ENCODE measurements at regions not wholly inside any gene's neighbourhood (a gene's known extent, or its start where the extent isn't known, plus 50 kb on each side); places are given as distances from the start of the nearest gene placed in this dataset.
A peak's percentile ranks its signal among the peaks of the same experiment; 100 is the strongest.

DNA sequence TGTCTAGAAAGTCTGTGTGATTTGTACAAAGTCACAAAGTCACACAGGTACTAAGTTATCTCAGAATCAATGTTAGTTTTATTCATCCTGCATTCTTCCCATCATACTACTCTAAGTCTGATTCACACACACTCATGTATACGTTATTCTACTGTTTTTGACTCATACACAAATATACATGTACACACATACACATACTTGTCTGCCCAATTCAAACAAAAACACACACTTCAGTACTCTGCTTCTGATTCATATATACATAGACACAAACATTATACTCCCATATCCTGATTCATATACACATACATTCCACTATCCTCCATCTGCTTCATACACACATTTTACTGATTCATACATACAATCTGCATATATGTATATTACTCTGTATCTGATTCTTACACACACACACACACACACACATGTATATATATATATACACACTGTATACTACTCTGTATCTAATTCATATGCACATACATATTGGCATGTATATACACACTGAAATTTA, 69.3 kb downstream of the KLF12 start:
- Histone ChIP-seq H3K27me3 (no peaks in the 10 kb centered on the region), H3K4me1 (ENCODE audit: low read depth) (peaks cover 24% of the 10 kb centered on the region), H3K36me3 (no peaks in the 10 kb centered on the region), H3K27ac (no peak overlapping the region), H3K9me3 (ENCODE audit: low read depth) (no peaks in the 10 kb centered on the region), H3K4me3 (no peak overlapping the region)
- TF ChIP-seq, protein P1, sequence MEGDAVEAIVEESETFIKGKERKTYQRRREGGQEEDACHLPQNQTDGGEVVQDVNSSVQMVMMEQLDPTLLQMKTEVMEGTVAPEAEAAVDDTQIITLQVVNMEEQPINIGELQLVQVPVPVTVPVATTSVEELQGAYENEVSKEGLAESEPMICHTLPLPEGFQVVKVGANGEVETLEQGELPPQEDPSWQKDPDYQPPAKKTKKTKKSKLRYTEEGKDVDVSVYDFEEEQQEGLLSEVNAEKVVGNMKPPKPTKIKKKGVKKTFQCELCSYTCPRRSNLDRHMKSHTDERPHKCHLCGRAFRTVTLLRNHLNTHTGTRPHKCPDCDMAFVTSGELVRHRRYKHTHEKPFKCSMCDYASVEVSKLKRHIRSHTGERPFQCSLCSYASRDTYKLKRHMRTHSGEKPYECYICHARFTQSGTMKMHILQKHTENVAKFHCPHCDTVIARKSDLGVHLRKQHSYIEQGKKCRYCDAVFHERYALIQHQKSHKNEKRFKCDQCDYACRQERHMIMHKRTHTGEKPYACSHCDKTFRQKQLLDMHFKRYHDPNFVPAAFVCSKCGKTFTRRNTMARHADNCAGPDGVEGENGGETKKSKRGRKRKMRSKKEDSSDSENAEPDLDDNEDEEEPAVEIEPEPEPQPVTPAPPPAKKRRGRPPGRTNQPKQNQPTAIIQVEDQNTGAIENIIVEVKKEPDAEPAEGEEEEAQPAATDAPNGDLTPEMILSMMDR (IDR thresholded peaks at IDR 0.05; ENCODE audit: low read depth, low read length): no peak
- no peak for DNase-seq (ENCODE audit: low read depth in 1 of 2, low spot score in 1 of 2)

DNA sequence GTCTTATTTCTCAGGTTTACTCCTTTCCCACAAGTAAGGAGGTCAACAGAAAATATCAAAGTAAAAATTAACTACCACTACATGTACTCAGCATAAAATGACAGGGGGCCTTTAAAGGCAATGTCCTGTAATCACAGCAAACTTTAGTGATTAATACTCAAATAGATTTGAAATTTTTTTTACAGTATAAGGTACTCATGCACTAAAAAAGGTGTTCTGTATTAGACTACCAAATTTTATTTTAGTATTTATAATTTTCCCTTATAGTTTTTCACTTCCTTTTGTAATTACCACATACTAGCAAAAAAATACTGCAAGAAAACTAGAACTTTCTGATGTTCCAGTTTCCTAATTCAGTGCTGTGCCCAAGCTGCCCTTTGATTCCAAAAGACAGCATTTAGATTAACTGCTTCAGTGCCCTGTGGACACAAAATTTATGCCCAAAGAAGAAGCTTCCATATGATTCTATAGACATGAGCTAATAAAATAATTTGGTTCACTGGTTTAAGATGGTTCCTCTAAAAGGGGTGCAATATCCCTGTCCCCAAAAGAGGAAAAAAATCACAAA, 70.6 kb downstream of the KLF12 start:
- Histone ChIP-seq H3K27me3 (no peaks in the 10 kb centered on the region), H3K36me3 (no peaks in the 10 kb centered on the region), H3K27ac (peak overlapping the region; percentile 82), H3K4me3 (no peak overlapping the region), H3K9me3 (ENCODE audit: low read depth) (no peaks in the 10 kb centered on the region), H3K4me1 (ENCODE audit: low read depth) (peaks cover 24% of the 10 kb centered on the region)
- DNase-seq (ENCODE audit: low read depth in 1 of 2, low spot score in 1 of 2): no peak
- TF ChIP-seq, protein P1 (IDR thresholded peaks at IDR 0.05; ENCODE audit: low read depth, low read length): no peak

GRCh38 chr13:74062933-74063332, 71.3 kb downstream of the KLF12 start:
- Histone ChIP-seq H3K9me3 (ENCODE audit: low read depth) (no peaks in the 10 kb centered on the region), H3K27ac (peak overlapping the region; percentile 82), H3K27me3 (no peaks in the 10 kb centered on the region), H3K4me3 (no peak overlapping the region), H3K4me1 (ENCODE audit: low read depth) (peaks cover 24% of the 10 kb centered on the region), H3K36me3 (no peaks in the 10 kb centered on the region)
- DNase-seq (ENCODE audit: low read depth in 1 of 2, low spot score in 1 of 2): peak; percentile 46 to 70
- TF ChIP-seq, protein P1 (IDR thresholded peaks at IDR 0.05; ENCODE audit: low read depth, low read length): no peak

DNA sequence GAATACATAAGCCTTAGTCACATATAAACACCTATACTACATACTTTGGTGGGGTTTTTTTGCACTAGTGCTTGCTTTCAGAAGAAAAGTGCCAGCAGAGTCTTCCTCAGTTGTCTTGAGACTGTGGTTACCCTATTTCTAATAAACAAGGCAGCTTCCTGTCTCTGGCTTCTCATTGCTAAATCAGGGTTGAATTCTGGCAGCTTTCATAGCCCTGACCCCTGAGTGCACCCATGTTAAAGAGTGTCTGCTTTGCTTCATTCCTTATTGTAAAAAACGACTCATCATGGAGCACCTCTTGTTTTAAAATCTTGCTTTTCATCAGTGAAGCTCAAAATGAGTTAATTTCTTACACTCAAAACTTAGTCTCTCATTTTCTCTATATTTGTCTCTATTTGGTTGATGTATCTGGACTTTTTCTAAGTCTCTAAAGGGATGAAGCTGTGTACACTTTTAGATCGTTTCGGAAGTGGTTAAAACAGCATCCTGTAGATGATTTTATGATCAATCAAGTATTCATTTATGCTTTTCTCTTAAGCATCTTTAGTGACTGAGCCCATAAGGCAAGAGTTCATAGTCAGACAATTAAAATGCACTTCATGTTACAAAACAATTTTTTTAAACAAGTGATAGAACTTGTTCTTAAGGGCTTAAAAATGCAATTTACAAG, 72.1 kb downstream of the KLF12 start:
- TF ChIP-seq, protein P1 (IDR thresholded peaks at IDR 0.05; ENCODE audit: low read depth, low read length): no peak
- Histone ChIP-seq H3K9me3 (ENCODE audit: low read depth) (no peaks in the 10 kb centered on the region), H3K4me3 (no peak overlapping the region), H3K27me3 (no peaks in the 10 kb centered on the region), H3K4me1 (ENCODE audit: low read depth) (peaks cover 29% of the 10 kb centered on the region), H3K27ac (peak overlapping the region; percentile 82), H3K36me3 (no peaks in the 10 kb centered on the region)
- peak; percentile 36 to 80 for DNase-seq (ENCODE audit: low read depth in 1 of 2, low spot score in 1 of 2)

- H3K4me3 ChIP-seq: no peak overlapping the region
- no peak for DNase-seq (ENCODE audit: low read depth in 1 of 2, low spot score in 1 of 2)
- H3K27me3 ChIP-seq: no peaks in the 10 kb centered on the region
- peak overlapping the region; percentile 20 for H3K27ac ChIP-seq
- TF ChIP-seq, protein P1 (IDR thresholded peaks at IDR 0.05; ENCODE audit: low read depth, low read length): no peak
- no peaks in the 10 kb centered on the region for H3K36me3 ChIP-seq
- no peaks in the 10 kb centered on the region for H3K9me3 ChIP-seq (ENCODE audit: low read depth)
- peaks cover 18% of the 10 kb centered on the region for H3K4me1 ChIP-seq (ENCODE audit: low read depth)
Observed at GRCh38 chr13:74056801-74057542, 77.2 kb downstream of the KLF12 start.

Data from cardiac muscle cell (in vitro differentiated cells and primary cell).